Mammary epithelial cell (primary cell): ENCODE measurements at regions not wholly inside any gene's neighbourhood (a gene's known extent, or its start where the extent isn't known, plus 50 kb on each side); places are given as distances from the start of the nearest gene placed in this dataset.

Experiments used
- EZH2 ChIP-seq: IDR thresholded peaks from 2 replicates; pipeline ENCODE4 v1.6.1; 2012; ENCODE audit warnings: low read length, inconsistent platforms, borderline replicate concordance
- TF ChIP-seq, protein P1 (sequence below), 2 donors: IDR thresholded peaks in 1 of 2; conservative IDR thresholded peaks in 1 of 2; 2 replicates each; pipeline ENCODE4 v1.5.1; 2011 to 2012; ENCODE audit warnings: inconsistent platforms in 2 of 2, low read length in 2 of 2, mild to moderate bottlenecking in 2 of 2, control low read depth in 1 of 2, low read depth in 1 of 2; ENCODE audit not compliant: insufficient read depth in 1 of 2; ENCODE audit errors: extremely low read depth in 1 of 2

DNA sequence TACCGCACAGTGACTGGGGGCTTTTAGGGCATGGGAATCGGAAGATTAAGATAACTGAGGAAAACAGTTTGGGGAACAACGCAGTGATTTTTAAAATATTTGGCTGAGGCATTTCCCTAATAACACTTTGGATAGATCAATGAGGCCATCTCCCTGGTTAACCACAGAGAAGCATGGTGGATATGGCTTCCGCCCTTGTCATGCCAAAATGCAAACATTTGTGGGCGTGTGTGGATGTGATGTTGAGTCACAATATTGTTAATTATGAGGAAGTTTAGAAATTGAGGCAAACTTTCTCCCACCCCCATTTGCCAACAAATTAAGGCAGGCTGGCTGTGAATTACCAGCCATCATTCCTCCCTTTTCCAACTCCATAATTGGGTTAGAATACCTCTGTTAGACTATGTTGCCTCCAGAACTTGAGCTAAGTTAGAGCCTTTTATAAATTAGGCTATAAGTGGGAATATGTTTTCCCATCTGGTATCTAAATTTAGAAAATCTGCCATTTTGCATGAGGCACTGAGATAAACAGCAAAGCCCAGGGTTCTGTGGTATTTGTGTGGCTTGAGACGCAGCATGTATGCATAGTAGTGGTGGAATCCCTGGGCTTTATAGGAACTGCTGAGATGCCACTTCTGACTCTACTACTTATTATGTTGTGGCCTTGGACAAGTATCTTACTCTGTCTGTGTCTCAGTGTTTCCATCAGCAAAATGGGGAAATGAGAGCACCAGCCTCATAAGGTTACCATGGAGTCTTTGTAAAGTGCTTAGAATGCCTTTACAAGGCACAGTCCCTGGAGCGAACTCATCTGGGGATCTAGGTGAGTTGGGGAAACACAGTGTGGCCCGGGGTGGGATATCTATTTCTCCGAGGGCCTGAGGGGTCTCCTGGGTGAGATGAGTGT is 154.6 kb downstream of the C1orf94 start:
- TF ChIP-seq, protein P1, sequence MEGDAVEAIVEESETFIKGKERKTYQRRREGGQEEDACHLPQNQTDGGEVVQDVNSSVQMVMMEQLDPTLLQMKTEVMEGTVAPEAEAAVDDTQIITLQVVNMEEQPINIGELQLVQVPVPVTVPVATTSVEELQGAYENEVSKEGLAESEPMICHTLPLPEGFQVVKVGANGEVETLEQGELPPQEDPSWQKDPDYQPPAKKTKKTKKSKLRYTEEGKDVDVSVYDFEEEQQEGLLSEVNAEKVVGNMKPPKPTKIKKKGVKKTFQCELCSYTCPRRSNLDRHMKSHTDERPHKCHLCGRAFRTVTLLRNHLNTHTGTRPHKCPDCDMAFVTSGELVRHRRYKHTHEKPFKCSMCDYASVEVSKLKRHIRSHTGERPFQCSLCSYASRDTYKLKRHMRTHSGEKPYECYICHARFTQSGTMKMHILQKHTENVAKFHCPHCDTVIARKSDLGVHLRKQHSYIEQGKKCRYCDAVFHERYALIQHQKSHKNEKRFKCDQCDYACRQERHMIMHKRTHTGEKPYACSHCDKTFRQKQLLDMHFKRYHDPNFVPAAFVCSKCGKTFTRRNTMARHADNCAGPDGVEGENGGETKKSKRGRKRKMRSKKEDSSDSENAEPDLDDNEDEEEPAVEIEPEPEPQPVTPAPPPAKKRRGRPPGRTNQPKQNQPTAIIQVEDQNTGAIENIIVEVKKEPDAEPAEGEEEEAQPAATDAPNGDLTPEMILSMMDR (conservative IDR thresholded peaks at IDR 0.05 in 1 of 2, IDR thresholded peaks at IDR 0.05 in 1 of 2; ENCODE audit: extremely low read depth in 1 of 2, insufficient read depth in 1 of 2, low read depth in 1 of 2, low read length in 2 of 2), result no peak
- no peak for TF ChIP-seq EZH2
